Vagina (tissue), 2 donors: ENCODE measurements at regions not wholly inside any gene's neighbourhood (a gene's known extent, or its start where the extent isn't known, plus 50 kb on each side); places are given as distances from the start of the nearest gene placed in this dataset.

Experiments used
- CTCF ChIP-seq, 3 experiments: fragments of 450-650 bp in 2 of 3; fragments of 200-600 bp in 1 of 3; sonication (generic) in 1 of 3; IDR thresholded peaks; one replicate each; pipeline ENCODE4 v1.5.1; 2017 to 2019; ENCODE audit warnings: antibody characterized with exemption in 3 of 3, mild to moderate bottlenecking in 2 of 3, moderate library complexity in 2 of 3
- POLR2A ChIP-seq, 2 donors: fragments of 450-650 bp; IDR thresholded peaks; one replicate each; pipeline ENCODE4 v1.6.1; 2017; ENCODE audit warnings: antibody characterized with exemption in 2 of 2, mild to moderate bottlenecking in 2 of 2, moderate library complexity in 2 of 2

GRCh38 chr18:22670914-22671313 is 253.2 kb upstream of the CTAGE1 start:
- TF ChIP-seq POLR2A (IDR thresholded peaks at IDR 0.05): no peak
- no peak for TF ChIP-seq CTCF (IDR thresholded peaks at IDR 0.05)
